HFFc6 (cell line): ENCODE measurements at regions not wholly inside any gene's neighbourhood (a gene's known extent, or its start where the extent isn't known, plus 50 kb on each side); places are given as distances from the start of the nearest gene placed in this dataset.

Experiments
- DNase-seq: peaks from one replicate; pipeline ENCODE4 v3.0.0-alpha.2; 2018
- H3K27ac Mint-ChIP-seq: 2 replicates; pipeline ENCODE4 v1.8.0; 2020; ENCODE audit warnings: mild to moderate bottlenecking, mixed read lengths
- H3K27me3 Mint-ChIP-seq: 2 replicates; pipeline ENCODE4 v1.8.0; 2021; ENCODE audit warnings: mild to moderate bottlenecking, moderate library complexity, mixed read lengths; ENCODE audit not compliant: insufficient read depth
- H3K36me3 Mint-ChIP-seq: 2 replicates; pipeline ENCODE4 v1.8.0; 2021; ENCODE audit warnings: low read depth, mixed read lengths
- H3K4me1 Mint-ChIP-seq: 2 replicates; pipeline ENCODE4 v1.8.0; 2020; ENCODE audit warnings: low read depth, mixed read lengths
- H3K4me3 Mint-ChIP-seq: 2 replicates; pipeline ENCODE4 v1.8.0; 2020; ENCODE audit warnings: mild to moderate bottlenecking, moderate library complexity, mixed read lengths
- H3K9me3 Mint-ChIP-seq: 2 replicates; pipeline ENCODE4 v1.8.0; 2020; ENCODE audit warnings: mild to moderate bottlenecking, mixed read lengths
- TF ChIP-seq, protein P1 (sequence below): fragments of 200-600 bp; sonication (generic); IDR thresholded peaks from 2 replicates; pipeline ENCODE4 v1.5.0; 2021; ENCODE audit warnings: antibody characterized with exemption, mild to moderate bottlenecking

DNA sequence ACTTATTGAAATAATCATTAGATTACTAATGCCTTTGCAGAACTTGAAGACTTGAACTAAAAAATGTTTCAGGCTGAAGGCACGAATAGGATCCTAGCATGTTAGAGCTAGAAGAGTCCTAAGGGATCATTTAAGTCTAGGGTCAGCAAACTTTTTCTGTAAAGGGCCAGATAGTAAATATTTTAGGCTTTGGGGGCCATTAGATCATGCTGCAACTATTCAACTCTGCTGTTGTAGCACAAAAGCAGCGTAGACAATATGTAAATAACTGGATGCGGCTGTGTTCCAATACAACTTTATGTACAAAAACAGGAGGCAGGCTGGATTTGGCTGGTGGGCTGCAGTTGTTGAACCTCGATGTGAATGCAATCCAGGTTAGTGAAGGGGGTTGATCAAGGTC is 221.7 kb downstream of the ATP23 start:
- Mint-ChIP-seq H3K36me3 (no peaks in the 10 kb centered on the region), H3K27me3 (peaks cover 17% of the 10 kb centered on the region), H3K4me1 (no peaks in the 10 kb centered on the region), H3K9me3 (no peaks in the 10 kb centered on the region), H3K4me3 (no peak overlapping the region), H3K27ac (no peak overlapping the region)
- DNase-seq = no peak
- TF ChIP-seq, protein P1, sequence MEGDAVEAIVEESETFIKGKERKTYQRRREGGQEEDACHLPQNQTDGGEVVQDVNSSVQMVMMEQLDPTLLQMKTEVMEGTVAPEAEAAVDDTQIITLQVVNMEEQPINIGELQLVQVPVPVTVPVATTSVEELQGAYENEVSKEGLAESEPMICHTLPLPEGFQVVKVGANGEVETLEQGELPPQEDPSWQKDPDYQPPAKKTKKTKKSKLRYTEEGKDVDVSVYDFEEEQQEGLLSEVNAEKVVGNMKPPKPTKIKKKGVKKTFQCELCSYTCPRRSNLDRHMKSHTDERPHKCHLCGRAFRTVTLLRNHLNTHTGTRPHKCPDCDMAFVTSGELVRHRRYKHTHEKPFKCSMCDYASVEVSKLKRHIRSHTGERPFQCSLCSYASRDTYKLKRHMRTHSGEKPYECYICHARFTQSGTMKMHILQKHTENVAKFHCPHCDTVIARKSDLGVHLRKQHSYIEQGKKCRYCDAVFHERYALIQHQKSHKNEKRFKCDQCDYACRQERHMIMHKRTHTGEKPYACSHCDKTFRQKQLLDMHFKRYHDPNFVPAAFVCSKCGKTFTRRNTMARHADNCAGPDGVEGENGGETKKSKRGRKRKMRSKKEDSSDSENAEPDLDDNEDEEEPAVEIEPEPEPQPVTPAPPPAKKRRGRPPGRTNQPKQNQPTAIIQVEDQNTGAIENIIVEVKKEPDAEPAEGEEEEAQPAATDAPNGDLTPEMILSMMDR = no peak

DNA sequence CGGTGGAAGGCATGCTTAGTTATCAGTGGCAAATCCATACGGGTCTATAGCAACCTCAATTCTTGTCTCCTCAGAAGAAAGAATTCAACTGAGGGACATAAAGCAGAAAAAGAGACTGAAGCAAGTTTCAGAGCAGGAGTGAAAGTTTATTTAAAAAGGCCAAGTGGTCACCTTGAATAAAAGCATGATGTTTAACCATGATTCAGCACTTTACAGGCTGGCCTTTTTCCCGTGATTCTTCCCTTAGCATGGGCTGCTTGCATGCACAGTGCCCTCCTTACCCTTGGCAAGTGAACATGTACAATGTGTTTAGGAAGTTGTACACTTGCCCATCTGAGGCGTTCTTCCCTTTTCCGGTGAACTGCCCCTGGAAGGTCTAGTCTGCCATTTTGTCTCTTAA is 225.3 kb downstream of the ATP23 start:
- no peak overlapping the region for H3K4me3 Mint-ChIP-seq
- H3K4me1 Mint-ChIP-seq = peaks cover under 1% of the 10 kb centered on the region; the same call in 1 of the 2 replicates
- no peaks in the 10 kb centered on the region for H3K36me3 Mint-ChIP-seq
- no peak overlapping the region for H3K27ac Mint-ChIP-seq
- H3K27me3 Mint-ChIP-seq = peaks cover 12% of the 10 kb centered on the region
- DNase-seq = no peak
- TF ChIP-seq, protein P1 = no peak
- no peaks in the 10 kb centered on the region for H3K9me3 Mint-ChIP-seq

DNA sequence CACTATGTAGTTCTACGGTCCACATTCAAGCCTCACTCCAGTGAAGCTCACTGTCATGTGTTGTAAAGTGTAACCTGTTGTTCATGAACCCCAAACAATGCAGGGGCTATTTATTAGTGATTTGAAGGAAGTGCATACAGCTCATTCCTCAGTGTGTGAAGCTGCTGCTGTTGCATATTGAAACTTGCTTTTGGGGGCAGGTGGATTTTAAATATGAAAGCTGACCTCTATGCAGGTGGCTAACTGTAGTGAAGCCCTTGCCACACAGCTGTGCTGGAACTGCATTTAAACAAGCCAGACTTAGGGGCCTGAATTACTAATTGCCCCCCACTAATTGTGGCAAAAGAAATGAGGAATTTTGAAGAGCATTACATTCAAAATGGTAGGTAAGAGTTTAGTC is 226.3 kb downstream of the ATP23 start:
- H3K27ac Mint-ChIP-seq = no peak overlapping the region

DNA sequence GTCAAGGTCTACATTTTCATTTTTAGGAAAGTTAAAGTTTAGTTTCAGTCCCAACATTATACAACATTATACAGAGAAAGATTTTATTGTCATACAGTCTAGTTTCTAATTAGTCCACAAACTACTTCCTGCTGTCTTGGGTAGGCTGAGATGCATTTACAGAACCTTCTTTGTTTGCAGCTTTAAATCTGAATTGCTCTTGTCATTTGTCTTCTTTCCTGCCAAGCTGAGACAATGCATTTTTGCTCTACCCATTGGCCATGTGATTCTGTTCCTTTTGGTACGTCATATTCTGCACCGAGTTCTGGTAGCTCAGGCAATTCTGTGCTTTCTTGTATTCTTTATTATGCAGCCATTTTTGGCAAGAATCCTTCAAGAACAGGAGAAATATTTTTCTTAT is 228.5 kb downstream of the ATP23 start:
- H3K4me3 Mint-ChIP-seq = no peak overlapping the region
- TF ChIP-seq, protein P1 = no peak
- H3K27ac Mint-ChIP-seq = no peak overlapping the region
- H3K27me3 Mint-ChIP-seq = peaks cover 12% of the 10 kb centered on the region
- H3K9me3 Mint-ChIP-seq = no peaks in the 10 kb centered on the region
- peaks cover 5% of the 10 kb centered on the region; the same call in 1 of the 2 replicates for H3K4me1 Mint-ChIP-seq
- no peak for DNase-seq
- no peaks in the 10 kb centered on the region for H3K36me3 Mint-ChIP-seq

More for the DNA sequence above, 226.3 kb downstream of the ATP23 start:
- TF ChIP-seq, protein P1 = no peak
- Mint-ChIP-seq H3K4me3 (no peak overlapping the region), H3K27me3 (peaks cover 12% of the 10 kb centered on the region), H3K4me1 (peaks cover 5% of the 10 kb centered on the region; the same call in 1 of the 2 replicates), H3K9me3 (no peaks in the 10 kb centered on the region), H3K36me3 (no peaks in the 10 kb centered on the region)
- no peak for DNase-seq

DNA sequence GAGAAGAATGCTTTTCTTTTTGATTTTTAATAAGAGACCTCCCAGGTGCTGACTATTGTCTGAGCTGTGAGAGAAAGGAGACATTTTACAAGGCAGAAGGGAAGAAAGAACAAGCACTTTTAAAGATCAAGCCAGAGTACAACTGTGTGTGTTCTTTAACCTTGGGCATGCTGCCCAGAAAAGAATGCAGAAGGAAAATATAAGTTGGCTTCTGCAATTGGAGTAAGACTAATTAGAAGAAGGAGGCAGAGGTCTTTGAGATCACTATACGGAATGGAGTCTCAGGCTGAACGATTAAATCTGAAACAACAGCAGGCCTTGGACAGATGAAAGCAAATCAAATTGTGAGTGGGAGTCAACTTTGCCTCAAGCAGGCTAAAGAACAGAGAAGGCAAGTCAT is 230.5 kb downstream of the ATP23 start:
- no peak overlapping the region for H3K4me3 Mint-ChIP-seq
- H3K27me3 Mint-ChIP-seq = peaks cover 6% of the 10 kb centered on the region; the same call in 1 of the 2 replicates
- H3K9me3 Mint-ChIP-seq = no peaks in the 10 kb centered on the region
- peaks cover 5% of the 10 kb centered on the region; the same call in 1 of the 2 replicates for H3K4me1 Mint-ChIP-seq
- TF ChIP-seq, protein P1 = no peak
- no peak overlapping the region for H3K27ac Mint-ChIP-seq
- H3K36me3 Mint-ChIP-seq = no peaks in the 10 kb centered on the region
- peak; percentile 17 for DNase-seq
